C1 segment of cervical spinal cord (tissue), 14 donors: ENCODE measurements at regions not wholly inside any gene's neighbourhood (a gene's known extent, or its start where the extent isn't known, plus 50 kb on each side); places are given as distances from the start of the nearest gene placed in this dataset.
"Not testable (repeated sequence)": the region's sequence is repeated elsewhere in the genome, so short reads cannot be mapped to it uniquely, and the experiment has no call there.

Experiments
- DNase-seq, 14 donors: peaks; one replicate each; lab custom pipeline; 2025; lab: John Stamatoyannopoulos, UW

- DNase-seq = no peak
These were observed 294.2 kb downstream of the TEX29 start for GRCh38 chr13:111614613-111615012.

GRCh38 chr13:111616203-111616602 is 295.8 kb downstream of the TEX29 start:
- DNase-seq = no peak

GRCh38 chr13:111620166-111620565 is 299.7 kb downstream of the TEX29 start:
- DNase-seq = no peak

GRCh38 chr13:111620586-111620985 is 300.1 kb downstream of the TEX29 start:
- no peak for DNase-seq

GRCh38 chr13:111621164-111621563 is 300.7 kb downstream of the TEX29 start:
- DNase-seq = no peak

GRCh38 chr13:111622051-111622531 is 301.6 kb downstream of the TEX29 start:
- DNase-seq = no peak

GRCh38 chr13:111623208-111623607 is 302.8 kb downstream of the TEX29 start:
- DNase-seq = peak in 1 of 14 donors; percentile 15

GRCh38 chr13:111623743-111624505 is 303.5 kb downstream of the TEX29 start:
- no peak for DNase-seq

GRCh38 chr13:111625526-111626315 is 305.3 kb downstream of the TEX29 start:
- DNase-seq = no peak

GRCh38 chr13:111626371-111627305 is 306.2 kb downstream of the TEX29 start:
- DNase-seq = peak in 7 of 14 donors; percentile 9 to 62 (median 30)

- DNase-seq = no peak
These were observed 307.2 kb downstream of the TEX29 start for GRCh38 chr13:111627596-111627995.

- no peak for DNase-seq
These were observed 308.6 kb downstream of the TEX29 start for GRCh38 chr13:111629016-111629415.

GRCh38 chr13:111629457-111629856 is 309.0 kb downstream of the TEX29 start:
- no peak for DNase-seq

- DNase-seq = no peak
These were observed 309.5 kb downstream of the TEX29 start for GRCh38 chr13:111629926-111630325.

GRCh38 chr13:111630406-111630805 is 310.0 kb downstream of the TEX29 start:
- DNase-seq = no peak

GRCh38 chr13:111631271-111631670 is 310.8 kb downstream of the TEX29 start:
- DNase-seq = not testable (repeated sequence)

- DNase-seq = no peak
These were observed 312.5 kb downstream of the TEX29 start for GRCh38 chr13:111632906-111633305.

GRCh38 chr13:111633401-111633800 is 313.0 kb downstream of the TEX29 start:
- DNase-seq = no peak

- DNase-seq = no peak
These were observed 314.0 kb downstream of the TEX29 start for GRCh38 chr13:111634410-111634809.

- no peak for DNase-seq
These were observed 315.8 kb downstream of the TEX29 start for GRCh38 chr13:111636271-111636670.

GRCh38 chr13:111636804-111637203 is 316.4 kb downstream of the TEX29 start:
- DNase-seq = no peak

GRCh38 chr13:111637365-111637764 is 316.9 kb downstream of the TEX29 start:
- no peak for DNase-seq
